Gastroesophageal sphincter (tissue), 4 donors: ENCODE measurements at regions not wholly inside any gene's neighbourhood (a gene's known extent, or its start where the extent isn't known, plus 50 kb on each side); places are given as distances from the start of the nearest gene placed in this dataset.

Experiments
- ATAC-seq: fragments of 150-250 bp; one replicate; pipeline ENCODE4 v1.9.1; 2016; ENCODE audit warnings: mild to moderate bottlenecking, moderate library complexity
- H3K27ac ChIP-seq, 4 donors: fragments of 200-600 bp; sonication (generic) in 3 of 4; 1 replicate in 3 of 4; 2 replicates in 1 of 4; pipeline ENCODE4 v1.5.1; 2016 to 2019
- H3K27me3 ChIP-seq: fragments of 200-600 bp; sonication (generic); one replicate; pipeline ENCODE4 v1.5.1; 2019
- H3K36me3 ChIP-seq, 2 donors: fragments of 200-600 bp; sonication (generic); one replicate each; pipeline ENCODE4 v1.5.1; 2019; ENCODE audit warnings: control low read depth in 1 of 2
- H3K4me1 ChIP-seq, 3 donors: fragments of 200-600 bp; sonication (generic); 1 replicate in 2 of 3; 2 replicates in 1 of 3; pipeline ENCODE4 v1.5.1; 2016 to 2019; ENCODE audit warnings: control low read depth in 2 of 3
- H3K4me3 ChIP-seq, 2 donors: fragments of 200-600 bp; sonication (generic); one replicate each; pipeline ENCODE4 v1.5.1; 2019; ENCODE audit warnings: mild to moderate bottlenecking in 1 of 2, moderate library complexity in 1 of 2
- H3K9me3 ChIP-seq, 3 donors: fragments of 200-600 bp; sonication (generic); one replicate each; pipeline ENCODE4 v1.5.1; 2017 to 2019; ENCODE audit warnings: control low read depth in 2 of 3
- CTCF ChIP-seq, 4 experiments: fragments of 200-600 bp in 2 of 4; fragments of 450-650 bp in 2 of 4; sonication (generic) in 1 of 4; IDR thresholded peaks; one replicate each; pipeline ENCODE4 v1.5.1; 2017 to 2019; ENCODE audit warnings: antibody characterized with exemption in 4 of 4, mild to moderate bottlenecking in 2 of 4, moderate library complexity in 2 of 4
- EP300 ChIP-seq: sonication (generic); formaldehyde crosslinking; IDR thresholded peaks from one replicate; pipeline ENCODE4 v1.6.1; 2017; ENCODE audit warnings: antibody characterized with exemption, mild to moderate bottlenecking
- POLR2A ChIP-seq, 2 donors: fragments of 450-650 bp; IDR thresholded peaks; one replicate each; pipeline ENCODE4 v1.6.1; 2017; ENCODE audit warnings: antibody characterized with exemption in 2 of 2, mild to moderate bottlenecking in 2 of 2, moderate library complexity in 1 of 2
- POLR2AphosphoS5 ChIP-seq: sonication (generic); formaldehyde crosslinking; IDR thresholded peaks from one replicate; pipeline ENCODE4 v1.6.1; 2017; ENCODE audit warnings: antibody characterized with exemption
- WGBS, 2 donors: methylation state at CpG; one replicate each; pipeline ENCODE4 v1.1.5; 2018; ENCODE audit warnings: low coverage in 1 of 2; 5-methylcytosine and 5-hydroxymethylcytosine counted together
- small RNA-seq, 4 donors: library from RNA; depleted of rRNA; stranded (forward); fragments of <200 nt; gene quantifications; one replicate each; pipeline ENCODE3, GENCODE V24; 2016

- Histone ChIP-seq H3K27me3 (no peaks in the 10 kb centered on the region), H3K27ac (no peak overlapping the region), H3K36me3 (no peaks in the 10 kb centered on the region), H3K4me1 (no peaks in the 10 kb centered on the region), H3K9me3 (no peaks in the 10 kb centered on the region), H3K4me3 (no peak overlapping the region)
- ATAC-seq: no peak
- 63 to 64% methylated on average over 1 of the region's 1 CpG for WGBS, 2 donors
- TF ChIP-seq EP300 (no peak), POLR2AphosphoS5 (no peak), CTCF (IDR thresholded peaks at IDR 0.05) (no peak), POLR2A (IDR thresholded peaks at IDR 0.05) (no peak)
These were observed 57.8 kb upstream of the CALCR start for GRCh38 chr7:93632371-93632770.

GRCh38 chr7:93629291-93629801 is 54.8 kb upstream of the CALCR start:
- no peak for TF ChIP-seq POLR2AphosphoS5
- H3K27me3 ChIP-seq: no peaks in the 10 kb centered on the region
- WGBS, 2 donors: 14 to 16% methylated on average over 1 to 2 of the region's 2 CpGs
- no peaks in the 10 kb centered on the region for H3K4me1 ChIP-seq
- ATAC-seq: no peak
- no peak overlapping the region for H3K4me3 ChIP-seq
- H3K27ac ChIP-seq: no peak overlapping the region
- no peaks in the 10 kb centered on the region for H3K36me3 ChIP-seq
- no peaks in the 10 kb centered on the region for H3K9me3 ChIP-seq

GRCh38 chr7:93626869-93627268 is 52.3 kb upstream of the CALCR start:
- Histone ChIP-seq H3K9me3 (no peaks in the 10 kb centered on the region), H3K27ac (no peak overlapping the region), H3K4me1 (no peaks in the 10 kb centered on the region), H3K4me3 (no peak overlapping the region), H3K36me3 (no peaks in the 10 kb centered on the region), H3K27me3 (no peaks in the 10 kb centered on the region)
- no peak for TF ChIP-seq EP300
- no peak for TF ChIP-seq POLR2AphosphoS5
- TF ChIP-seq CTCF (IDR thresholded peaks at IDR 0.05): no peak
- no peak for TF ChIP-seq POLR2A (IDR thresholded peaks at IDR 0.05)
- ATAC-seq: no peak
- WGBS, 2 donors: 55 to 56% methylated on average over 1 of the region's 1 CpG

Small RNA genes in the stretch of these regions (small RNA-seq; reads per million reads assigned to genes)
- gene AC002075.2: 0 reads per million in 4 donors
- gene MIR4652: 0 reads per million in 4 donors
